ENCODE measurements at regions not wholly inside any gene's neighbourhood (a gene's known extent, or its start where the extent isn't known, plus 50 kb on each side); places are given as distances from the start of the nearest gene placed in this dataset.

GRCh38 chr2:168340931-168341330, 93.5 kb upstream of the STK39 start:
- no peak for DNase-seq

DNA sequence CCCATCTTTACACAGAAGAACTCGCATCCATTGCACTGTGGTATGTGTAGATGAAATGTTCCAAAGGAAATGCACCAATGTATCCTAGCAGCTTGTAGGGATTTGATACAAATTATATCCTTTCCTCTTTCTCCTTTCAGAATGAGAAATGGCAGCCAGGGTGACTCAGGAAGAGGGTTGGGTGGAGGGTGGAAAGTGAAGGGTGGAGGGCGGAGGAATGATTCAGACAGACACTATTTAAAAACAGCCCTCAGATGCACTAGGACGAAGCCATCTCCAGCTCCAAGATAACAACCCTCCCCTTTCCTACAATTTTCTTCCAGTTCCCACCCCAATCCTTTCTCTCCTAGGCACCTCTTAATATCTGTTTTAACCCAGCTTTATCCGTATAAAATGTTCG, 96.2 kb upstream of the STK39 start:
- no peak for DNase-seq

DNA sequence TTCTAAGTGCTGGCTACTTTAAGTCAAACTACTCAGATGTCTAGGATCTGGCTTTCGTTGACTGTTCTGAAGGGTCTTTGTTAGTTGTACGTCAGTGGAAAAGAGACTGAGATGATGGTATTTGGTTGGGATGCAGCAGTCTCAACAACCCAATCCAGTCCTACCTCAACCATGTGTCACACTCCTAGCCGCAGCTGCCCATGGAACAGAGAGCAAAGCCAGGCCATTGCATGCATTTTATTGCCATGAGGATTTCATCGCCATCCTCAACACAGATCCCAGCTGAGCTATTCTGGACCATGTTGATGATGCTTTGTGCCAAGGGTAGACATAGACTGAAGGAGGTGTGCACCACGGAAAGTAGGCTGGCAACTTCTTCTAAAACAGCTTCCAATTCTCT, 97.3 kb upstream of the STK39 start:
- DNase-seq = no peak

- no peak for DNase-seq
Observed at GRCh38 chr2:168345601-168346000, 98.2 kb upstream of the STK39 start.

DNA sequence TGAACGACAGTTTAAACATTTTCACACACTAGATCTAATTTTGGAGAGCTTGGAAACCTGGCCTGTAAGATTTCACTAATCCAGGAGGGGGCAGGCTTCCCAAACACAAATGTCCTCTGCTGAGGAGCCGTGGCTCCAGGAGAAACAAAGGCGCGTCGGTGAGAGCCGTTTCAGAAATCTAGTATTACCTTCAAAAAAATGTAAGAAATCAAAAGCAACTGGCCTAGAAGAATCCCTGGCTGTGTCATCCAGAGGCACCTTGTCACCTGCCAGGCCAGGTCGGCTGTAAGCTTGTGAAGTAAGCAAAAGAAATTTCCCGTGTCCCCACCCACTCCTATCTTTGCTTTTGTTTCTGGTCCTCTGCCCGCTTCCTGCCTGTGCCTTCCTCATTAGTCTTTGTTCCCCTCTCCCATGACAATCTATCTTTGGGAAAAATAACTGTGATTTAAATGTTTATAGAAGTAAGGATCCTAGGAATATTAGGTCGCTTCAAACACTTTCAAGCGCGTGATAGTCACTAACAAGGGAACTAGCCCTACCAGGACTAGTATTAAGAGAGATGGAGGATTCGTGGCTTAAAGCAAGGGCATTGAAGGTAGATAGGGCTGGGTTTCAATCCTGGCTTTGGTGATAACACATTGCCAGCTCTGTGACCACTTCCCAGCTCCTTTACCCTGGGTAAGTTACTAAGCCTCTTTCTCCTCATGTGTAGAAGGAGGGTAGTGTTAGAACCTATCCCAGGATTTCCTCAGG, 99.5 kb upstream of the STK39 start:
- peak; percentile 84 for DNase-seq

DNA sequence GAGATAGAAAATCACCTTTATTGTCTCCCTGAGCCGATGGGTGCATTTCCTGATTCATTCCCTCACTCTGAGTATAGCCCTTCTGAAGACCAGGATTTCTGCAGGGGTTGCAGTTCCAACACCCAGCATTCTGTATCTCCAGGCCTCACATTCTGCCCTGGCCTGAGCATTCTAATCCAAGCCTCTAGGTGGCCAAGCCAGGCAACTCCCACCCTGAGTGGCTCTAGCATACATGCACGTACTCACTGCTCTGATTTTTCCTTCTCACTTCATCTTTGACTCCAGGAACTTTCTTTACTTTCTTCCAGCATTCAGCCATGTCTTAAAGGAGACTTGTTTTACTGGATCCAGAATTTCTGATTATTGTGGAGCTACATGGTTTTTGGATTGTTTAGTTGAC, 100.7 kb upstream of the STK39 start:
- DNase-seq = no peak

GRCh38 chr2:168350380-168350779, 103.0 kb upstream of the STK39 start:
- no peak for DNase-seq

- DNase-seq = no peak
Observed at GRCh38 chr2:168353251-168353650, 102.8 kb upstream of the CERS6 start.

DNA sequence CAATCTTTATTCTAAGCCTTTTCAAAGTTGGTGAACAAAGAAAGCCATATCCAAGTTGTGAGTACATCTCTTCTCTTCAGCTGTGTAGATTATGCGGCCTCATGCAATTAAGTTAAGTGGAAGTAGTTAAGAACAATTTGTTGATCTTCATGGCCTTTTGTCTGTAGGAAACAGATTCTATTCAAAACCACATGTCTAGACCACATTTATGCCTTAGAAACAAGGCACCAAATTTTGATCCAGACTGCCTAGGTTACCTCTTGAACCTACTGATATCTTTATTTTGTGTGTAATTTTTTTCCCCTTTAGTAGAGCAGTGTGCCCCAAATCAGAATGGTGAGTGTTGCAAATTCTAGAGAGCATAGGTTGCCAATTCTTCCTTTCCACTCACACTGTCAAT, 101.6 kb upstream of the CERS6 start:
- no peak for DNase-seq

DNA sequence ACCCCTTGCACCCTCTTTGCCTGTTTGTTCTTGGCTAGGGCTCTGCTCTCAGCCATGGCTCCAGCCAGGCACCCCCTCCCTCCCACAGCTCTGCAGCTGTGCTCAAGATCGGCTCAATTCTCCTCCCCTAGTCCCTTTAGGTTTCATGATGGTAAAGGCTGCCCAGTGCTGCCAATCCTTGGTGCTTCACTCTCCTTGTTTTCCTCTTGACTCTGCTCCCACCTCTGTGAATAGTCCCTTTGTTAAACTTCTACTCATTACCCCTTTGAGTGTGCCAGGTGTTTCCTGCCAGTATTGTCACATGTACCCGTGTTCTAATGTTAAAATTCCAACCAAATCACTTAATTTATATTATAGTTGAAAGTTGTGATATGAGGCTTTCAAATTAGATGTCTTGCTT, 101.0 kb upstream of the CERS6 start:
- DNase-seq = no peak

DNA sequence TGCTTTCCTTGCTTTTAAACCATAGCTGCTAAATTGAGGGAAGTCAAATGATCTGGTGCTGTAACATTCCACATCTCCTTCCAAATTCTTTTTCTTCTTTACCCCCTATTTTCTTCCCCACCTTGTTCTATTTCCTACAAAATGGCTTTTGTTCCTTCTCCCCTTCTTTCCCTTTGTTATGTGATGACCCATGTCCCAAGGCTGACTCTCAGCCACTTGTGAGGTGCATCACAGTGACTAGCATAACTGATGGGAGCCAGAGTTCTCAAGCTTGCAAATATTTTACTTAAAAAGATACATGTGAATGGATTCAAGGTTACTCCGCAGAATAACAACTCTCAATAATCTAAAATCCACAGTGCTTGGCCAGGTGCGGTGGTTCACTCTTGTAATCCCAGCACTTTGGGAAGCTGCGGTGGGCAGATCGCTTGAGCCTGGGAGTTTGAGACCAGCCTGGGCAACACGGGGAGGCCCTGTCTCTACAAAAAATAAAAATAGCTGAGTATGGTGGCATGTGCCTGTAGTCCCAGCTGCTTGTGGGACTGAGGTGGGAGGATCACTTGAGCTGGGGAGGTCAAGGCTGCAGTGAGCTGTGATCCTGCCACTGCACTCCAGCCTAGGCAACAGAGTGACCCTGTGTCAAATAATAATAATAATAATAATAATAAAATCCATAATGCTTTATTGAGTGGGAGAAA, 100.1 kb upstream of the CERS6 start:
- no peak for DNase-seq

- DNase-seq = no peak
Observed at GRCh38 chr2:168356477-168356835, 99.6 kb upstream of the CERS6 start.

DNA sequence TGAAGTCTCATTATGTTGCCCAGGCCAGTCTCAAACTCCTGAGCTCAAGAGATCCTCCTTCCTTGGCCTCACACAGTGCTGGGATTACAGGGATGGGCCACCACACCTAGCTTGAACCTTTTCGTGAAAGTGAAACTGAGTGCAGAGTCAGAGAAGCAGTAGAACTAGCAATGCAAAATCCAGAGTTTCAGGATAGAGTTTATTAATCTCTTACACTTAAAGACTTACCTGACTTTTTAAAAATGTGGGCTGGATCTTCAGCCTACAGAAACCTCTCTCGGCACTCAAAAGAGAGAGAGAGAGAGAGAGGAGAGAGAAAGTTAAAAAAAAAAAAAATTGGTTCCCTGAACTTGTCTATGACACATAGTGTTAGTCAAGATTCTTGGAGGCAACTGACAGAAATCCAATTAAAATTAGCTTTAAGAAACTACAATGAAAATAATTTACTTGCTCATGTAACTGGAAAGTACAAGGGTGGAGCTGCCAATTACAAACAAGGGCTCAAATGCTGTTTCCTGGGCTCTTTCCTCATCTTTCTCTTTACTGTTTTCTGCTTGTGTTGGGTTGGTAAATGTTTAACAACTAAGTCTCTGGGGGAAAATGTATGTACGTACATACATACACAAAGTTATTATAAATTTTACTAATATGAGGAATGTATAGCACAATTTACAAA, 98.1 kb upstream of the CERS6 start:
- no peak for DNase-seq

GRCh38 chr2:168359082-168359481, 97.0 kb upstream of the CERS6 start:
- no peak for DNase-seq

DNA sequence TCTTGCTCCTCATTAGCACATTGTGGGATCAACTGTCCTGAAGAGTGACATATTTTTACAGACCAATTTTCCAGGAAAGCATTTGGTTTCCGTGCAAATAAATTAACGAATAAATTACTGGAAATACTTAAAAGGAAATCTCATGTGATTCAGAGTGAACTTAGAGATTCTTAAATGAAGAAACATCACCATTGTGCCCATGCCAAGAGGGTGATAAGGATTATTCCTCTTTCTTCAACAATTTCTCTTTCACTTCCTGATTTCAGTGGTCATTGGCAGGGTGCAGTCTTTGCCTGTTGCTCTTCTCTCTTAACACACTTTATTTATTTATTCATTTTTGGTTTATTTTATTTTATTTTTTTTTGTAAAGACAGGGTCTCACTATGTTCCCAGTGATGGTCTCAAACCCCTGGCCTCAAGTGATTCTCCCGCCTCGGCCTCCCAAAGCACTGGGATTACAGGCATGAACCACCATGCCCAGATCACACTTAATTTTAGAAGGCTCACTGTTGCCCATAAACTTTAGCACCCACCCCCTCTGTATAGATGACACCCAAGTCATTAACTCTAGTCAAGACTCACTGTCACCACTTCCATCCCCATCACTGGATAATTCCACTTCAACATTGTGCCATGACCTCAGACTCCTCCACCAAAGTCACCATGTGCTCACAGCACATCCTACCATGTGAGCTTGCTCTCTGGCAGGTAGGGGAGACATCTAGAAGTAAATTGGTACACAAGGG, 92.6 kb upstream of the CERS6 start:
- no peak for DNase-seq

DNA sequence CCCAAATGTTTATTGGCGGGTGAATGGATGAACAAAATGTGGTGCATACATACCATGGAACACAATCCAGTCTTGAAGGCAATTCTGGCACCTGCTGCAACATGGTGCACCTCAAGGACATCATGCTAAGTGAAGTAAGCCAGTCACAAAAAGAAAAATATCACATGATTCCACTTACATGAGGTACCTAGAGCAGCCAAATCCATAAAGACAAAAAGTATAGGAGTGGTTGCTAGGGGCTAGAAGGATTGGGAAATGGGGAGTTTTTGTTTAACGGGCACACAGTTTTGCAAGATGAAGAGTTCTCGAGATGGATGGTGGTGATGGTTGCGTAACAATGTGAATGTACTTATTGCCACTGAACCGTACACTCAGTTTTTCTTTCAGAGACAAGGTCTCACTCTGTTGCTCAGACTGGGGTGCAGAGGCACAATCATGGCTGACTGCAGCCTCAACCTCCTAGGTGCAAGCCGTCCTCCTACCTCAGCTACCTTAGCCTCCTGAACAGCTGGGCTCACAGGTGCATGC, 90.9 kb upstream of the CERS6 start:
- no peak for DNase-seq

- DNase-seq = no peak
Observed at GRCh38 chr2:168369031-168369430, 87.0 kb upstream of the CERS6 start.

GRCh38 chr2:168371273-168372019, 84.6 kb upstream of the CERS6 start:
- DNase-seq = no peak

GRCh38 chr2:168373468-168373867, 82.6 kb upstream of the CERS6 start:
- no peak for DNase-seq

- no peak for DNase-seq
Observed at GRCh38 chr2:168375195-168375798, 80.8 kb upstream of the CERS6 start.

GRCh38 chr2:168378960-168379669, 77.0 kb upstream of the CERS6 start:
- DNase-seq = no peak

All from left hindlimb (tissue), 1 donor.